GM21381 (cell line): ENCODE measurements at regions not wholly inside any gene's neighbourhood (a gene's known extent, or its start where the extent isn't known, plus 50 kb on each side); places are given as distances from the start of the nearest gene placed in this dataset.

Experiments used
- ATAC-seq: cut with Tn5 transposase; IDR thresholded peaks from one replicate; pipeline ENCODE4 v1.9.1; 2021; ENCODE audit warnings: mild to moderate bottlenecking, moderate library complexity; ENCODE audit not compliant: unreplicated experiment

GRCh38 chr14:25552826-25553225, 502.9 kb upstream of the STXBP6 start:
- no peak for ATAC-seq

- no peak for ATAC-seq
These were observed 501.7 kb upstream of the STXBP6 start for GRCh38 chr14:25551674-25552073.

GRCh38 chr14:25546826-25547225, 496.9 kb upstream of the STXBP6 start:
- no peak for ATAC-seq

GRCh38 chr14:25537846-25538455, 488.0 kb upstream of the STXBP6 start:
- ATAC-seq: no peak

GRCh38 chr14:25526290-25526689, 476.3 kb upstream of the STXBP6 start:
- ATAC-seq: no peak

- ATAC-seq: no peak
These were observed 473.0 kb upstream of the STXBP6 start for GRCh38 chr14:25522926-25523325.

GRCh38 chr14:25522116-25522515, 472.2 kb upstream of the STXBP6 start:
- ATAC-seq: no peak

GRCh38 chr14:25521616-25522015, 471.7 kb upstream of the STXBP6 start:
- ATAC-seq: no peak

GRCh38 chr14:25520821-25521220, 470.9 kb upstream of the STXBP6 start:
- no peak for ATAC-seq

GRCh38 chr14:25518364-25518763, 468.4 kb upstream of the STXBP6 start:
- ATAC-seq: no peak

GRCh38 chr14:25516838-25517237, 466.9 kb upstream of the STXBP6 start:
- no peak for ATAC-seq

GRCh38 chr14:25508845-25509244, 458.9 kb upstream of the STXBP6 start:
- ATAC-seq: no peak

GRCh38 chr14:25501749-25502148, 451.8 kb upstream of the STXBP6 start:
- ATAC-seq: no peak

GRCh38 chr14:25488961-25489360, 439.0 kb upstream of the STXBP6 start:
- ATAC-seq: no peak

GRCh38 chr14:25485381-25485780, 435.4 kb upstream of the STXBP6 start:
- ATAC-seq: no peak

- no peak for ATAC-seq
These were observed 435.0 kb upstream of the STXBP6 start for GRCh38 chr14:25484906-25485305.

GRCh38 chr14:25484235-25484634, 434.3 kb upstream of the STXBP6 start:
- no peak for ATAC-seq

- ATAC-seq: no peak
These were observed 427.6 kb upstream of the STXBP6 start for GRCh38 chr14:25477316-25478098.

GRCh38 chr14:25472700-25473099, 422.8 kb upstream of the STXBP6 start:
- no peak for ATAC-seq

GRCh38 chr14:25464772-25465171, 414.8 kb upstream of the STXBP6 start:
- no peak for ATAC-seq

- no peak for ATAC-seq
These were observed 414.1 kb upstream of the STXBP6 start for GRCh38 chr14:25464078-25464477.

- no peak for ATAC-seq
These were observed 413.5 kb upstream of the STXBP6 start for GRCh38 chr14:25463480-25463879.

GRCh38 chr14:25461780-25462179, 411.8 kb upstream of the STXBP6 start:
- ATAC-seq: no peak
